ENCODE measurements at regions not wholly inside any gene's neighbourhood (a gene's known extent, or its start where the extent isn't known, plus 50 kb on each side); places are given as distances from the start of the nearest gene placed in this dataset.

GRCh38 chr5:10902145-10902544 lies 141.1 kb upstream of the DAP start:
- peaks cover 6% of the 10 kb centered on the region for H3K4me1 ChIP-seq (ENCODE audit: control insufficient read depth, extremely low read depth, insufficient read depth, low read length)
- H3K36me3 ChIP-seq (ENCODE audit: control insufficient read depth in 2 of 2, extremely low read depth in 1 of 2, insufficient read depth in 2 of 2, low read length in 2 of 2), result no peaks in the 10 kb centered on the region
- no peaks in the 10 kb centered on the region for H4K20me1 ChIP-seq (replicated peaks; ENCODE audit: control insufficient read depth, extremely low read depth, insufficient read depth, low read length)
- H3K27ac ChIP-seq (ENCODE audit: insufficient read depth, low read depth, low read length), result no peak overlapping the region
- H3K9me1 ChIP-seq (replicated peaks; ENCODE audit: control insufficient read depth, extremely low read depth, insufficient read depth, low read length), result no peaks in the 10 kb centered on the region
- TF ChIP-seq FOS (IDR thresholded peaks at IDR 0.05; ENCODE audit: borderline replicate concordance, insufficient read depth, low read length) (peak; percentile 92), JUN (IDR thresholded peaks at IDR 0.05; ENCODE audit: borderline replicate concordance, insufficient read depth, insufficient read length, low read depth) (peak; percentile 36), POLR2AphosphoS5 (IDR thresholded peaks at IDR 0.05; ENCODE audit: insufficient read depth, low read depth, low read length) (no peak), GATA2 (IDR thresholded peaks at IDR 0.05; ENCODE audit: insufficient read depth, insufficient read length, low read depth, low read length) (peak; percentile 95), MYC (IDR thresholded peaks at IDR 0.05; ENCODE audit: low read depth, low read length) (no peak), EZH2 (IDR thresholded peaks at IDR 0.05; ENCODE audit: borderline replicate concordance, low read depth, low read length, severe bottlenecking) (no peak), POLR2A (IDR thresholded peaks at IDR 0.05; ENCODE audit: low read depth, low read length) (no peak)
- TF ChIP-seq, protein P1, sequence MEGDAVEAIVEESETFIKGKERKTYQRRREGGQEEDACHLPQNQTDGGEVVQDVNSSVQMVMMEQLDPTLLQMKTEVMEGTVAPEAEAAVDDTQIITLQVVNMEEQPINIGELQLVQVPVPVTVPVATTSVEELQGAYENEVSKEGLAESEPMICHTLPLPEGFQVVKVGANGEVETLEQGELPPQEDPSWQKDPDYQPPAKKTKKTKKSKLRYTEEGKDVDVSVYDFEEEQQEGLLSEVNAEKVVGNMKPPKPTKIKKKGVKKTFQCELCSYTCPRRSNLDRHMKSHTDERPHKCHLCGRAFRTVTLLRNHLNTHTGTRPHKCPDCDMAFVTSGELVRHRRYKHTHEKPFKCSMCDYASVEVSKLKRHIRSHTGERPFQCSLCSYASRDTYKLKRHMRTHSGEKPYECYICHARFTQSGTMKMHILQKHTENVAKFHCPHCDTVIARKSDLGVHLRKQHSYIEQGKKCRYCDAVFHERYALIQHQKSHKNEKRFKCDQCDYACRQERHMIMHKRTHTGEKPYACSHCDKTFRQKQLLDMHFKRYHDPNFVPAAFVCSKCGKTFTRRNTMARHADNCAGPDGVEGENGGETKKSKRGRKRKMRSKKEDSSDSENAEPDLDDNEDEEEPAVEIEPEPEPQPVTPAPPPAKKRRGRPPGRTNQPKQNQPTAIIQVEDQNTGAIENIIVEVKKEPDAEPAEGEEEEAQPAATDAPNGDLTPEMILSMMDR (IDR thresholded peaks at IDR 0.05; ENCODE audit: extremely low read depth in 1 of 2, insufficient read depth in 1 of 2, low read depth in 1 of 2, low read length in 2 of 2), result no peak
- TF ChIP-seq, protein P2, sequence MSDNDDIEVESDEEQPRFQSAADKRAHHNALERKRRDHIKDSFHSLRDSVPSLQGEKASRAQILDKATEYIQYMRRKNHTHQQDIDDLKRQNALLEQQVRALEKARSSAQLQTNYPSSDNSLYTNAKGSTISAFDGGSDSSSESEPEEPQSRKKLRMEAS (IDR thresholded peaks at IDR 0.05; ENCODE audit: insufficient read depth, insufficient read length), result no peak
- dilution Hi-C loops (cut with MboI; ENCODE audit: extremely low pct_ligation_motif_present, low sequenced_read_pairs), result no loop called here
- H3K79me2 ChIP-seq (ENCODE audit: control insufficient read depth, insufficient read depth, low read length), result no peaks in the 10 kb centered on the region
- no TSS peak for BruUV-seq (replicated peaks)
- no peak for FAIRE-seq
- intact Hi-C loops (cut with micrococcal nuclease), result no loop called here
- H3K4me2 ChIP-seq (ENCODE audit: insufficient read depth, low read length), result peak overlapping the region; percentile 6
- H3K9me3 ChIP-seq (replicated peaks; ENCODE audit: control insufficient read depth, insufficient read depth, low read length), result no peaks in the 10 kb centered on the region
- no peak overlapping the region for H2AFZ ChIP-seq (ENCODE audit: low read depth, low read length)
- ChIA-PET CTCF (no interaction called here), POLR2A (no interaction called here)
- H3K9ac ChIP-seq (replicated peaks; ENCODE audit: extremely low read depth, insufficient read depth, low read length), result no peak overlapping the region
- no peaks in the 10 kb centered on the region for H3K27me3 ChIP-seq (ENCODE audit: control insufficient read depth in 2 of 2, insufficient read depth in 2 of 2, low read length in 2 of 2)
- H3K4me3 ChIP-seq (replicated peaks in 1 of 3; ENCODE audit: insufficient read depth in 1 of 3, low read depth in 1 of 3, low read length in 3 of 3), result no peak overlapping the region
- DNase-seq (ENCODE audit: low read depth, low spot score), result peak; percentile 43

Data from endothelial cell of umbilical vein (primary cell).